Activated T-cell treated with anti-CD3 and anti-CD28 coated beads, Interleukin-2, amount 50 U/mL, for 48 hours (primary cell): ENCODE measurements at regions not wholly inside any gene's neighbourhood (a gene's known extent, or its start where the extent isn't known, plus 50 kb on each side); places are given as distances from the start of the nearest gene placed in this dataset.

Experiments used
- DNase-seq, 2 experiments: peaks; one replicate each; pipeline ENCODE4 v3.0.0-alpha.2; 2020

GRCh38 chr18:27750014-27750413 lies 426.9 kb downstream of the CDH2 start:
- DNase-seq: no peak

GRCh38 chr18:27749194-27749593 lies 427.7 kb downstream of the CDH2 start:
- no peak for DNase-seq

GRCh38 chr18:27746241-27746640 lies 430.7 kb downstream of the CDH2 start:
- DNase-seq: no peak

GRCh38 chr18:27735117-27735516 lies 441.8 kb downstream of the CDH2 start:
- DNase-seq: no peak

GRCh38 chr18:27731211-27731610 lies 445.7 kb downstream of the CDH2 start:
- DNase-seq: no peak

- no peak for DNase-seq
Observed at GRCh38 chr18:27728659-27729058, 448.3 kb downstream of the CDH2 start.

GRCh38 chr18:27724362-27724761 lies 452.6 kb downstream of the CDH2 start:
- no peak for DNase-seq

- DNase-seq: no peak
Observed at GRCh38 chr18:27723168-27723567, 453.8 kb downstream of the CDH2 start.

- DNase-seq: no peak
Observed at GRCh38 chr18:27719680-27720079, 457.2 kb downstream of the CDH2 start.

- no peak for DNase-seq
Observed at GRCh38 chr18:27717816-27718215, 459.1 kb downstream of the CDH2 start.

GRCh38 chr18:27717250-27717649 lies 459.7 kb downstream of the CDH2 start:
- no peak for DNase-seq

- DNase-seq: no peak
Observed at GRCh38 chr18:27715751-27716150, 461.2 kb downstream of the CDH2 start.

GRCh38 chr18:27713738-27714095 lies 463.2 kb downstream of the CDH2 start:
- no peak for DNase-seq

GRCh38 chr18:27713037-27713737 lies 463.7 kb downstream of the CDH2 start:
- DNase-seq: no peak

- DNase-seq: no peak
Observed at GRCh38 chr18:27712066-27712465, 464.9 kb downstream of the CDH2 start.

GRCh38 chr18:27711382-27711781 lies 465.5 kb downstream of the CDH2 start:
- DNase-seq: no peak

- no peak for DNase-seq
Observed at GRCh38 chr18:27709344-27709743, 467.6 kb downstream of the CDH2 start.

- no peak for DNase-seq
Observed at GRCh38 chr18:27707201-27707600, 469.7 kb downstream of the CDH2 start.

- no peak for DNase-seq
Observed at GRCh38 chr18:27704736-27705361, 472.1 kb downstream of the CDH2 start.

GRCh38 chr18:27699137-27699536 lies 477.8 kb downstream of the CDH2 start:
- DNase-seq: no peak

- no peak for DNase-seq
Observed at GRCh38 chr18:27696148-27696547, 480.8 kb downstream of the CDH2 start.

- DNase-seq: no peak
Observed at GRCh38 chr18:27695503-27695902, 481.4 kb downstream of the CDH2 start.

- DNase-seq: no peak
Observed at GRCh38 chr18:27695052-27695451, 481.9 kb downstream of the CDH2 start.

GRCh38 chr18:27688581-27688980 lies 488.3 kb downstream of the CDH2 start:
- no peak for DNase-seq
